Effector memory CD8-positive, alpha-beta T cell (primary cell): ENCODE measurements at regions not wholly inside any gene's neighbourhood (a gene's known extent, or its start where the extent isn't known, plus 50 kb on each side); places are given as distances from the start of the nearest gene placed in this dataset.
"Not testable (repeated sequence)": the region's sequence is repeated elsewhere in the genome, so short reads cannot be mapped to it uniquely, and the experiment has no call there.

Experiments
- ATAC-seq: fragments of 150-1000 bp; cut with Tn5 transposase; replicated peaks from 2 replicates; pipeline ENCODE4 v1.10.0; 2021; ENCODE audit warnings: mild to moderate bottlenecking, moderate library complexity
- DNase-seq, 3 experiments: peaks; one replicate each; pipeline ENCODE4 v3.0.0; 2021
- H3K27ac Mint-ChIP-seq, 2 donors: one replicate each; pipeline ENCODE4 v1.8.0; 2022; ENCODE audit warnings: mild to moderate bottlenecking in 2 of 2, mixed read lengths in 2 of 2, moderate library complexity in 2 of 2
- H3K27me3 Mint-ChIP-seq, 2 donors: one replicate each; pipeline ENCODE4 v1.8.0; 2022; ENCODE audit warnings: mixed read lengths in 2 of 2
- H3K36me3 Mint-ChIP-seq: one replicate; pipeline ENCODE4 v1.8.0; 2022; ENCODE audit warnings: mild to moderate bottlenecking, moderate library complexity, mixed read lengths; ENCODE audit not compliant: insufficient read depth
- H3K4me1 Mint-ChIP-seq, 2 donors: one replicate each; pipeline ENCODE4 v1.8.0; 2022; ENCODE audit warnings: low read depth in 2 of 2, mixed read lengths in 2 of 2
- H3K4me3 Mint-ChIP-seq, 2 donors: one replicate each; pipeline ENCODE4 v1.8.0; 2022; ENCODE audit warnings: mild to moderate bottlenecking in 2 of 2, mixed read lengths in 2 of 2, moderate library complexity in 2 of 2
- H3K9me3 Mint-ChIP-seq, 2 donors: one replicate each; pipeline ENCODE4 v1.8.0; 2022; ENCODE audit warnings: mixed read lengths in 2 of 2

GRCh38 chr14:38662781-38663180 is 406.9 kb upstream of the CLEC14A start:
- H3K27me3 Mint-ChIP-seq = no peaks in the 10 kb centered on the region
- no peak for DNase-seq
- H3K36me3 Mint-ChIP-seq = no peaks in the 10 kb centered on the region
- H3K4me3 Mint-ChIP-seq = no peak overlapping the region
- H3K9me3 Mint-ChIP-seq = peaks cover 0 to 3% of the 10 kb centered on the region in 2 donors
- no peak overlapping the region for H3K27ac Mint-ChIP-seq
- ATAC-seq = no peak
- H3K4me1 Mint-ChIP-seq = no peaks in the 10 kb centered on the region

DNA sequence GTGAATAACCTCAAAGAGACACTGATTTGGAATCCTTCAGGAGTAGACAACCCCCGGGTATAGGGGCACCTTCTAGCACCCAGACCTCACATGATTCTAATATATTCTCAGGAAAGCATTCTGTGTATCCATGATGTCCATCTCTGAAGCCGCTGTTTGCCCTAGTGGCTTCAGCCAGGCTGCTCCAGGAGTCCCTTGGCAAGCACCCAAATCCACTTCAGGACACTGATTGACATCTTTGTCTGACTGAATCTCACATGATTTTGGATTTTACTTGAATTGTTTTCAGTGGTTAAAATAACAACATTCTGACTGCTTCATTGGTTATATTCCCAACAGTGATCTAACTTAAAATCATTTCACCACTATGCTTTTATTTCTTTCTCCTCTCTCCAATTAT is 390.5 kb upstream of the CLEC14A start:
- Mint-ChIP-seq H3K27me3 (no peaks in the 10 kb centered on the region), H3K4me3 (no peak overlapping the region), H3K4me1 (no peaks in the 10 kb centered on the region), H3K27ac (no peak overlapping the region), H3K9me3 (peaks cover 0 to 2% of the 10 kb centered on the region in 2 donors), H3K36me3 (no peaks in the 10 kb centered on the region)
- ATAC-seq (no peak), DNase-seq (no peak)

DNA sequence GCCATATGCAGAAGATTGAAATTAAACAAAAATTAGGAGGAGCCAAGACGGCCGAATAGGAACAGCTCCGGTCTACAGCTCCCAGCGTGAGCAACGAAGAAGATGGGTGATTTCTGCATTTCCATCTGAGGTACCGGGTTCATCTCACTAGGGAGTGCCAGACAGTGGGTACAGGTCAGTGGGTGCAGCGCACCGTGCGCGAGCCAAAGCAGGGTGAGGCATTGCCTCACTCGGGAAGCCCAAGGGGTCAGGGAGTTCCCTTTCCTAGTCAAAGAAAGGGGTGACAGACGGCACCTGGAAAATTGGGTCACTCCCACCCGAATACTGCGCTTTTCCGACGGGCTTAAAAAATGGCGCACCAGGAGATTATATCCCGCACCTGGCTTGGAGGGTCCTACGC is 379.0 kb upstream of the CLEC14A start:
- H3K27me3 Mint-ChIP-seq, H3K27ac Mint-ChIP-seq, ATAC-seq, H3K36me3 Mint-ChIP-seq, H3K4me1 Mint-ChIP-seq, H3K4me3 Mint-ChIP-seq, H3K9me3 Mint-ChIP-seq, DNase-seq: not testable (repeated sequence)

GRCh38 chr14:38629412-38629811 is 373.5 kb upstream of the CLEC14A start:
- Mint-ChIP-seq H3K36me3 (no peaks in the 10 kb centered on the region), H3K27ac (no peak overlapping the region), H3K27me3 (no peaks in the 10 kb centered on the region), H3K9me3 (peaks cover 5 to 7% of the 10 kb centered on the region in 2 donors), H3K4me1 (no peaks in the 10 kb centered on the region), H3K4me3 (no peak overlapping the region)
- no peak for ATAC-seq
- no peak for DNase-seq

GRCh38 chr14:38627163-38627562 is 371.3 kb upstream of the CLEC14A start:
- H3K9me3 Mint-ChIP-seq = peaks cover 4 to 12% of the 10 kb centered on the region in 2 donors
- H3K4me1 Mint-ChIP-seq = no peaks in the 10 kb centered on the region
- H3K36me3 Mint-ChIP-seq = no peaks in the 10 kb centered on the region
- H3K4me3 Mint-ChIP-seq = no peak overlapping the region
- DNase-seq (no peak), ATAC-seq (no peak)
- H3K27ac Mint-ChIP-seq = no peak overlapping the region
- H3K27me3 Mint-ChIP-seq = no peaks in the 10 kb centered on the region

- H3K9me3 Mint-ChIP-seq = peaks cover 7 to 18% of the 10 kb centered on the region in 2 donors
- DNase-seq = no peak
- no peaks in the 10 kb centered on the region for H3K36me3 Mint-ChIP-seq
- no peaks in the 10 kb centered on the region for H3K4me1 Mint-ChIP-seq
- no peak overlapping the region for H3K4me3 Mint-ChIP-seq
- H3K27ac Mint-ChIP-seq = no peak overlapping the region
- ATAC-seq = no peak
- no peaks in the 10 kb centered on the region for H3K27me3 Mint-ChIP-seq
Observed at GRCh38 chr14:38623661-38624060, 367.8 kb upstream of the CLEC14A start.

GRCh38 chr14:38618514-38618913 is 362.6 kb upstream of the CLEC14A start:
- peaks cover 7 to 11% of the 10 kb centered on the region in 2 donors for H3K9me3 Mint-ChIP-seq
- no peaks in the 10 kb centered on the region for H3K36me3 Mint-ChIP-seq
- H3K4me3 Mint-ChIP-seq = no peak overlapping the region
- DNase-seq (no peak), ATAC-seq (no peak)
- H3K27me3 Mint-ChIP-seq = no peaks in the 10 kb centered on the region
- H3K27ac Mint-ChIP-seq = no peak overlapping the region
- no peaks in the 10 kb centered on the region for H3K4me1 Mint-ChIP-seq

GRCh38 chr14:38616959-38617358 is 361.1 kb upstream of the CLEC14A start:
- no peak for DNase-seq
- Mint-ChIP-seq H3K27ac (no peak overlapping the region), H3K4me1 (no peaks in the 10 kb centered on the region), H3K9me3 (peaks cover 7% of the 10 kb centered on the region in 2 donors), H3K36me3 (no peaks in the 10 kb centered on the region), H3K4me3 (no peak overlapping the region), H3K27me3 (no peaks in the 10 kb centered on the region)
- ATAC-seq = no peak

- H3K9me3 Mint-ChIP-seq = peaks cover 3 to 12% of the 10 kb centered on the region in 2 donors
- H3K36me3 Mint-ChIP-seq = peaks cover 3% of the 10 kb centered on the region
- no peak overlapping the region for H3K27ac Mint-ChIP-seq
- ATAC-seq (no peak), DNase-seq (no peak)
- no peaks in the 10 kb centered on the region for H3K4me1 Mint-ChIP-seq
- H3K4me3 Mint-ChIP-seq = no peak overlapping the region
- H3K27me3 Mint-ChIP-seq = peaks cover 0 to 6% of the 10 kb centered on the region in 2 donors
Observed at GRCh38 chr14:38611928-38612327, 356.0 kb upstream of the CLEC14A start.

DNA sequence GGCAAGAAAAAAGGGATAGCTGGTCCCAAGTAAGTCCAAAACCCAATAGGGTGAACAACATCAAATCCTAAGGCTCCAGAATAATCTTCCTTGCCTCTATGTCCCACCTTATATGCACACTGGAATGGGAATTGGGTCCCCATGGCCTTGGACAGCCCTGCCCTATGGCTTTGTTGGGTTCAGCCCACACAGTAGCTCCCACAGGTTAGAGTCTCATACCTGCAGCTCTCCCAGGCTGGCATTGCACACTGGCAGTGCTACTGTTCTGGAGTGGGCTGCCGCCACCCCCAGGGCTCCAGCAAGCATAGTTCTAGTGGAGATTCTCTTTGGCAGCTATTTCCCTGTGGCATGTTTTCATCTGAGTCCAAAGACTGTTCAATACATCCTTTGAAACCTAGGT is 352.4 kb upstream of the CLEC14A start:
- Mint-ChIP-seq H3K4me1 (no peaks in the 10 kb centered on the region), H3K36me3 (peaks cover 3% of the 10 kb centered on the region), H3K27me3 (peaks cover 0 to 6% of the 10 kb centered on the region in 2 donors), H3K4me3 (no peak overlapping the region), H3K27ac (no peak overlapping the region), H3K9me3 (peaks cover 4 to 12% of the 10 kb centered on the region in 2 donors)
- ATAC-seq (no peak), DNase-seq (no peak)

DNA sequence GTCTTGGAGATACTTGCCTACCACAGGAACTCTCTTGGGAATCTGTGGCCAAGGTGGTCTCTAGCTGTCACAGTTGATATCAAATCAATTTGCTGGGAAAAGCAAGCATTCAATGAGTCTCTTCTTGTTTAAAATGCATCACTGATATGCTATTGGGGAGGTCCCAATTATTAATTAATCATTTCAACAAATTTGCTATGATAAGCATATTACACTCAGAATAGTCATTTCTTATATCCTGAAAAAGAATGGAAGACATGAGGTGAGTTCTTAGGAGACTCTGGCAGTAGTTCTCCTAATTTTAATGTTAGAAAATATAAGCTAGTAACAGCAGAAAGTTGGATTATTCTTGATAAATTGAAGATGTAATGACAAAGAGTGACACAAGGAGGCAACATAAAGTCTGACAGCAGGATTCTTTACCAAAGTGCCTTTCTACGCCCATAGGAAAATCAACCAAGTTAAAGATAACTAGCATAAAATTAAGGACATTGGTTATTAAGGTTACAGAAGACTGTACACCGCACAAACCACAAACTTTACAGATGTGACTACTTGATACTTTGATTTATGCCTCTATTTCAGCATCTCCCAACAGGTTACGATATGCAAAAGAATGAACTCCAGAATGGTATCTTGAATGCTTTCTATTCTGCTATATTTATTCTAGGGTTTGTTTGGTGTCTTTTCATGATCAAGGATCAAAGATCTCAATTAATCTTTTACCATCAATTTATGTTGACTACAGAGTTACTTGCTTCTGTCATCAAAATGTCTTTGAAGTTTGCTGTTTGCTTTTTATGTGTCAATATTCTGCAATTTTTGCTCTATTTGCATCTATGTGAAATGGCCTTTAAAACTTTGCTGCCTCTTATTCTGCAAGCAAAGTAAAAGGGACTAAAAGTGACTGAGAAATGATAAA is 349.6 kb upstream of the CLEC14A start:
- Mint-ChIP-seq H3K4me3 (no peak overlapping the region), H3K4me1 (no peaks in the 10 kb centered on the region), H3K9me3 (peaks cover 4 to 18% of the 10 kb centered on the region in 2 donors), H3K36me3 (peaks cover 3% of the 10 kb centered on the region), H3K27ac (no peak overlapping the region), H3K27me3 (peaks cover 0 to 6% of the 10 kb centered on the region in 2 donors)
- no peak for ATAC-seq
- DNase-seq = no peak

- H3K4me3 Mint-ChIP-seq, DNase-seq, H3K27ac Mint-ChIP-seq, ATAC-seq, H3K4me1 Mint-ChIP-seq, H3K27me3 Mint-ChIP-seq, H3K36me3 Mint-ChIP-seq: not testable (repeated sequence)
- H3K9me3 Mint-ChIP-seq = peaks cover 6 to 11% of the 10 kb centered on the region in 2 donors
Observed at GRCh38 chr14:38600572-38600971, 344.7 kb upstream of the CLEC14A start.

- peaks cover 0 to 3% of the 10 kb centered on the region in 2 donors for H3K9me3 Mint-ChIP-seq
- no peaks in the 10 kb centered on the region for H3K36me3 Mint-ChIP-seq
- no peak overlapping the region for H3K4me3 Mint-ChIP-seq
- H3K27ac Mint-ChIP-seq = no peak overlapping the region
- no peaks in the 10 kb centered on the region for H3K4me1 Mint-ChIP-seq
- no peaks in the 10 kb centered on the region for H3K27me3 Mint-ChIP-seq
- no peak for ATAC-seq
- DNase-seq = no peak
Observed at GRCh38 chr14:38593476-38593875, 337.6 kb upstream of the CLEC14A start.

DNA sequence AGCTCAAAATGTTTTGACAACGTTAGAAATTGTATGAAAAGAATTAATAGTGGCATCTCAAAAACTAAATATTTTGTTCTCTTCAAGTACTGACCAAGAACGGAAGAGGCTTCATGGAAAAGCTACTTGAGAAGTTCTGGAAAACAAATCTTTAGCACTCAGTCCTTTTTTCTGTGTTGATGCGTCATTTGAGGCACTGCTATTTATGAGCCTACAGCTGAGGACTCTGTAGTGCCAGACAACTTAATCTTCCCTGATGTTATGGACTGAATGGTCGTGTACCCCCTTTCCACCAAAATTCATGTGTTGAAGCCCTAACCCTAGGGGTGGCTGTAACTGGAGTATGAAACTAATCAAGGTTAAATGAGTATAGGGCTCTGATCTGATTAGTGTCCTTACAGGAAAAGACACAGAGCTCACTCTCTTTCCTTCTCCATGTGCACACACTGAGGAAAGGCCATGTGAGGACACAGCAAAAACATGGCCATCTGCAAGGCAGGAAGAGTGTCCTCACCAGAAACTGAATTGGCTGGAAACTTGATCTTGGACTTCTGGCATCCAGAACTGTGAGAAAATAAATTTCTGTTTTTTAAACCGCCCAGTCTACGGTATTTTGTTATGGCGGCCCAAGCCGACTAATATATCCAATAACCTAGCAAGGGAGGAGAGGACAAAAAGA is 337.0 kb upstream of the CLEC14A start:
- Mint-ChIP-seq H3K27me3 (no peaks in the 10 kb centered on the region), H3K27ac (no peak overlapping the region), H3K4me1 (no peaks in the 10 kb centered on the region), H3K36me3 (no peaks in the 10 kb centered on the region), H3K9me3 (peaks cover 0 to 3% of the 10 kb centered on the region in 2 donors), H3K4me3 (no peak overlapping the region)
- DNase-seq (no peak), ATAC-seq (no peak)
